Fibroblast of peridontal ligament (primary cell): ENCODE measurements at regions not wholly inside any gene's neighbourhood (a gene's known extent, or its start where the extent isn't known, plus 50 kb on each side); places are given as distances from the start of the nearest gene placed in this dataset.
A peak's percentile ranks its signal among the peaks of the same experiment; 100 is the strongest.
"Not testable (repeated sequence)": the region's sequence is repeated elsewhere in the genome, so short reads cannot be mapped to it uniquely, and the experiment has no call there.

Experiments
- DNase-seq: peaks from one replicate; pipeline ENCODE4 v3.0.0-alpha.2; 2010; ENCODE audit errors: extremely low read depth

GRCh38 chr2:55124682-55125081, 74.4 kb upstream of the RTN4 start:
- not testable (repeated sequence) for DNase-seq

- DNase-seq: no peak
These were observed 73.6 kb upstream of the RTN4 start for GRCh38 chr2:55123851-55124269.

GRCh38 chr2:55120634-55121359, 70.5 kb upstream of the RTN4 start:
- no peak for DNase-seq

- peak; percentile 65 for DNase-seq
These were observed 69.6 kb upstream of the RTN4 start for GRCh38 chr2:55119711-55120487.

- DNase-seq: no peak
These were observed 68.4 kb upstream of the RTN4 start for GRCh38 chr2:55118643-55119083.

GRCh38 chr2:55116966-55117365, 66.7 kb upstream of the RTN4 start:
- DNase-seq: no peak

- no peak for DNase-seq
These were observed 66.3 kb upstream of the RTN4 start for GRCh38 chr2:55116598-55116964.

GRCh38 chr2:55115761-55116597, 65.7 kb upstream of the RTN4 start:
- DNase-seq: peak; percentile 58

GRCh38 chr2:55114597-55114996, 64.3 kb upstream of the RTN4 start:
- DNase-seq: no peak

GRCh38 chr2:55114082-55114481, 63.8 kb upstream of the RTN4 start:
- no peak for DNase-seq

- DNase-seq: peak; percentile 86
These were observed 62.2 kb upstream of the RTN4 start for GRCh38 chr2:55112229-55113031.

- DNase-seq: peak; percentile 95
These were observed 61.4 kb upstream of the RTN4 start for GRCh38 chr2:55111570-55112228.

GRCh38 chr2:55111230-55111569, 60.9 kb upstream of the RTN4 start:
- DNase-seq: no peak

- DNase-seq: peak; percentile 86
These were observed 59.1 kb upstream of the RTN4 start for GRCh38 chr2:55109219-55109891.

GRCh38 chr2:55108456-55109160, 58.4 kb upstream of the RTN4 start:
- DNase-seq: peak; percentile 51

- peak; percentile 57 for DNase-seq
These were observed 57.2 kb upstream of the RTN4 start for GRCh38 chr2:55107436-55107835.

- no peak for DNase-seq
These were observed 55.9 kb upstream of the RTN4 start for GRCh38 chr2:55106148-55106547.

GRCh38 chr2:55105456-55105855, 55.2 kb upstream of the RTN4 start:
- no peak for DNase-seq

GRCh38 chr2:55103046-55103445, 52.8 kb upstream of the RTN4 start:
- peak; percentile 46 for DNase-seq
